ENCODE measurements at regions not wholly inside any gene's neighbourhood (a gene's known extent, or its start where the extent isn't known, plus 50 kb on each side); places are given as distances from the start of the nearest gene placed in this dataset.

- POLR2A ChIA-PET = no interaction called here
- no TSS peak for BruUV-seq (replicated peaks)
- H3K9me3 ChIP-seq (ENCODE audit: control insufficient read depth in 1 of 2, insufficient read depth in 1 of 2, low read depth in 1 of 2, low read length in 2 of 2) = peaks cover 4 to 13% of the 10 kb centered on the region in 2 experiments; a peak in 2 of 4 replicates
Measured at GRCh38 chr16:52238710-52239109, 308.2 kb downstream of the TOX3 start.

DNA sequence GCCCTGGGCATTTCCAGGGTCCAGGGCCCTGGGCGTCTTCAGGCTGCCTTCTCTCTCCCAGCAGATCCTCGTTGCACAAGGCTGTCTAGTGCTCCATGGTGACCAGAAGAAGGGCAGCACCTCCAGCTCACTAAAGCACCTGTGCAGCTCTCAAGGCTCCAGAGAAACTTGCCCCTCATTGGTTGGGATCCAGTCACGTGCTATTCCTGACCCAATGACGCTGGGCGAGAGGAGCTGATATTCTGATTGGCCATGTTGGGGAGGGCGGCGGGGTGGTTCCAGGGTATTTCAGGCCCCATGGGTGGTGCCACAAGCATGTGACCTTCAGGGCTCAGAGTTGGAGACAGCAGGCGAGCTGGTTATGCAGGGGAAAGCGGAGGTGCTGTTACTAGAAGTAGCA lies 309.1 kb downstream of the TOX3 start:
- H2AFZ ChIP-seq (ENCODE audit: low read depth, low read length, poor library complexity, severe bottlenecking) = no peak overlapping the region
- H3K27ac ChIP-seq (ENCODE audit: low read depth, low read length) = no peak overlapping the region
- H3K79me2 ChIP-seq (ENCODE audit: insufficient read depth, low read length) = no peaks in the 10 kb centered on the region
- H3K36me3 ChIP-seq (ENCODE audit: control insufficient read depth in 1 of 2, insufficient read depth in 2 of 2, low read length in 2 of 2) = no peaks in the 10 kb centered on the region
- RAD21 ChIA-PET (ENCODE audit: low non-redundant PET in 1 of 2, low total read pairs in 2 of 2, uncharacterized antibody in 2 of 2, unreplicated experiment in 2 of 2) = no interaction called here
- intact Hi-C loops (cut with micrococcal nuclease) = no loop called here
- CTCF ChIA-PET = no interaction called here
- no peak overlapping the region for H3K9ac ChIP-seq (ENCODE audit: low read length)
- no peak for ATAC-seq
- H3K4me2 ChIP-seq (ENCODE audit: low read length) = no peak overlapping the region
- H3K27me3 ChIP-seq (ENCODE audit: insufficient read depth, low read length) = no peaks in the 10 kb centered on the region
- no peak overlapping the region for H3K4me3 ChIP-seq (replicated peaks in 1 of 2; ENCODE audit: low read depth in 1 of 2, low read length in 2 of 2)
- DNase-seq (ENCODE audit: low read depth, low spot score) = no peak
- no TSS peak for BruUV-seq (replicated peaks)
- POLR2A ChIA-PET = no interaction called here
- H3K9me3 ChIP-seq (ENCODE audit: control insufficient read depth in 1 of 2, insufficient read depth in 1 of 2, low read depth in 1 of 2, low read length in 2 of 2) = peaks cover 4 to 12% of the 10 kb centered on the region in 2 experiments; a peak in 2 of 4 replicates
- H3K9me2 ChIP-seq (ENCODE audit: insufficient read depth) = no peaks in the 10 kb centered on the region
- H4K20me1 ChIP-seq (ENCODE audit: insufficient read depth) = no peaks in the 10 kb centered on the region
- no peaks in the 10 kb centered on the region for H3K4me1 ChIP-seq (ENCODE audit: control insufficient read depth in 1 of 2, insufficient read depth in 2 of 2, low read length in 2 of 2)
- TF ChIP-seq SP1 (IDR thresholded peaks at IDR 0.05; ENCODE audit: low read depth) = no peak
- no peak for TF ChIP-seq SIN3A (IDR thresholded peaks at IDR 0.05; ENCODE audit: low read depth)
- no peak for TF ChIP-seq YY1 (IDR thresholded peaks at IDR 0.05; ENCODE audit: extremely low read depth, insufficient replicate concordance, low read depth, low read length)
- TF ChIP-seq, protein P1, sequence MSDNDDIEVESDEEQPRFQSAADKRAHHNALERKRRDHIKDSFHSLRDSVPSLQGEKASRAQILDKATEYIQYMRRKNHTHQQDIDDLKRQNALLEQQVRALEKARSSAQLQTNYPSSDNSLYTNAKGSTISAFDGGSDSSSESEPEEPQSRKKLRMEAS (IDR thresholded peaks at IDR 0.05) = no peak
- TF ChIP-seq ZFX (IDR thresholded peaks at IDR 0.05) = no peak
- TF ChIP-seq, protein P2, sequence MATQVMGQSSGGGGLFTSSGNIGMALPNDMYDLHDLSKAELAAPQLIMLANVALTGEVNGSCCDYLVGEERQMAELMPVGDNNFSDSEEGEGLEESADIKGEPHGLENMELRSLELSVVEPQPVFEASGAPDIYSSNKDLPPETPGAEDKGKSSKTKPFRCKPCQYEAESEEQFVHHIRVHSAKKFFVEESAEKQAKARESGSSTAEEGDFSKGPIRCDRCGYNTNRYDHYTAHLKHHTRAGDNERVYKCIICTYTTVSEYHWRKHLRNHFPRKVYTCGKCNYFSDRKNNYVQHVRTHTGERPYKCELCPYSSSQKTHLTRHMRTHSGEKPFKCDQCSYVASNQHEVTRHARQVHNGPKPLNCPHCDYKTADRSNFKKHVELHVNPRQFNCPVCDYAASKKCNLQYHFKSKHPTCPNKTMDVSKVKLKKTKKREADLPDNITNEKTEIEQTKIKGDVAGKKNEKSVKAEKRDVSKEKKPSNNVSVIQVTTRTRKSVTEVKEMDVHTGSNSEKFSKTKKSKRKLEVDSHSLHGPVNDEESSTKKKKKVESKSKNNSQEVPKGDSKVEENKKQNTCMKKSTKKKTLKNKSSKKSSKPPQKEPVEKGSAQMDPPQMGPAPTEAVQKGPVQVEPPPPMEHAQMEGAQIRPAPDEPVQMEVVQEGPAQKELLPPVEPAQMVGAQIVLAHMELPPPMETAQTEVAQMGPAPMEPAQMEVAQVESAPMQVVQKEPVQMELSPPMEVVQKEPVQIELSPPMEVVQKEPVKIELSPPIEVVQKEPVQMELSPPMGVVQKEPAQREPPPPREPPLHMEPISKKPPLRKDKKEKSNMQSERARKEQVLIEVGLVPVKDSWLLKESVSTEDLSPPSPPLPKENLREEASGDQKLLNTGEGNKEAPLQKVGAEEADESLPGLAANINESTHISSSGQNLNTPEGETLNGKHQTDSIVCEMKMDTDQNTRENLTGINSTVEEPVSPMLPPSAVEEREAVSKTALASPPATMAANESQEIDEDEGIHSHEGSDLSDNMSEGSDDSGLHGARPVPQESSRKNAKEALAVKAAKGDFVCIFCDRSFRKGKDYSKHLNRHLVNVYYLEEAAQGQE (IDR thresholded peaks at IDR 0.05; ENCODE audit: low read depth) = no peak
- TF ChIP-seq FOSL1 (IDR thresholded peaks at IDR 0.05; ENCODE audit: low read depth) = no peak
- TF ChIP-seq POLR2AphosphoS5 (IDR thresholded peaks at IDR 0.05; ENCODE audit: low read depth, low read length) = no peak
- TF ChIP-seq EZH2 (IDR thresholded peaks at IDR 0.05) = no peak
- TF ChIP-seq ZNF274 (IDR thresholded peaks at IDR 0.05; ENCODE audit: low read depth, low read length) = no peak
- no peak for TF ChIP-seq JUND (IDR thresholded peaks at IDR 0.05)

More at GRCh38 chr16:52238710-52239109, 308.2 kb downstream of the TOX3 start:
- Histone ChIP-seq H3K9me2 (ENCODE audit: insufficient read depth) (no peaks in the 10 kb centered on the region), H4K20me1 (ENCODE audit: insufficient read depth) (no peaks in the 10 kb centered on the region), H3K4me1 (ENCODE audit: control insufficient read depth in 1 of 2, insufficient read depth in 2 of 2, low read length in 2 of 2) (no peaks in the 10 kb centered on the region), H2AFZ (ENCODE audit: low read depth, low read length, poor library complexity, severe bottlenecking) (no peak overlapping the region), H3K9ac (ENCODE audit: low read length) (no peak overlapping the region), H3K79me2 (ENCODE audit: insufficient read depth, low read length) (no peaks in the 10 kb centered on the region), H3K27me3 (ENCODE audit: insufficient read depth, low read length) (no peaks in the 10 kb centered on the region), H3K27ac (ENCODE audit: low read depth, low read length) (no peak overlapping the region), H3K36me3 (ENCODE audit: control insufficient read depth in 1 of 2, insufficient read depth in 2 of 2, low read length in 2 of 2) (no peaks in the 10 kb centered on the region), H3K4me3 (replicated peaks in 1 of 2; ENCODE audit: low read depth in 1 of 2, low read length in 2 of 2) (no peak overlapping the region), H3K4me2 (ENCODE audit: low read length) (no peak overlapping the region)
- no peak for DNase-seq (ENCODE audit: low read depth, low spot score)
- RAD21 ChIA-PET (ENCODE audit: low non-redundant PET in 1 of 2, low total read pairs in 2 of 2, uncharacterized antibody in 2 of 2, unreplicated experiment in 2 of 2) = no interaction called here
- no peak for TF ChIP-seq ZFX (IDR thresholded peaks at IDR 0.05)
- TF ChIP-seq, protein P2 (IDR thresholded peaks at IDR 0.05; ENCODE audit: low read depth) = no peak
- ATAC-seq = no peak
- CTCF ChIA-PET = no interaction called here
- intact Hi-C loops (cut with micrococcal nuclease) = no loop called here
